HEK293 (cell line): ENCODE measurements at regions not wholly inside any gene's neighbourhood (a gene's known extent, or its start where the extent isn't known, plus 50 kb on each side); places are given as distances from the start of the nearest gene placed in this dataset.

ENCODE experiments used
- SALL2 ChIP-seq: fragments of 450-650 bp; formaldehyde crosslinking; IDR thresholded peaks from 2 replicates; pipeline ENCODE4 v1.5.0; 2017; ENCODE audit warnings: missing biosample characterization, mild to moderate bottlenecking, missing genetic modification characterization, borderline replicate concordance
- ZNF174 ChIP-seq: fragments of 450-650 bp; formaldehyde crosslinking; IDR thresholded peaks from 2 replicates; pipeline ENCODE4 v1.5.0; 2017; ENCODE audit warnings: missing biosample characterization, mild to moderate bottlenecking, missing genetic modification characterization
- ZNF266 ChIP-seq: fragments of 450-650 bp; formaldehyde crosslinking; IDR thresholded peaks from 2 replicates; pipeline ENCODE4 v1.5.1; 2016; ENCODE audit warnings: missing biosample characterization, missing genetic modification characterization, low read depth
- TF ChIP-seq, protein P1 (sequence below): fragments of 450-650 bp; formaldehyde crosslinking; IDR thresholded peaks from 2 replicates; pipeline ENCODE4 v1.5.1; 2016; ENCODE audit warnings: missing biosample characterization, missing genetic modification characterization
- TF ChIP-seq, protein P2 (sequence below): fragments of 450-650 bp; formaldehyde crosslinking; IDR thresholded peaks from 2 replicates; pipeline ENCODE4 v1.5.1; 2016; ENCODE audit warnings: missing biosample characterization, missing genetic modification characterization

DNA sequence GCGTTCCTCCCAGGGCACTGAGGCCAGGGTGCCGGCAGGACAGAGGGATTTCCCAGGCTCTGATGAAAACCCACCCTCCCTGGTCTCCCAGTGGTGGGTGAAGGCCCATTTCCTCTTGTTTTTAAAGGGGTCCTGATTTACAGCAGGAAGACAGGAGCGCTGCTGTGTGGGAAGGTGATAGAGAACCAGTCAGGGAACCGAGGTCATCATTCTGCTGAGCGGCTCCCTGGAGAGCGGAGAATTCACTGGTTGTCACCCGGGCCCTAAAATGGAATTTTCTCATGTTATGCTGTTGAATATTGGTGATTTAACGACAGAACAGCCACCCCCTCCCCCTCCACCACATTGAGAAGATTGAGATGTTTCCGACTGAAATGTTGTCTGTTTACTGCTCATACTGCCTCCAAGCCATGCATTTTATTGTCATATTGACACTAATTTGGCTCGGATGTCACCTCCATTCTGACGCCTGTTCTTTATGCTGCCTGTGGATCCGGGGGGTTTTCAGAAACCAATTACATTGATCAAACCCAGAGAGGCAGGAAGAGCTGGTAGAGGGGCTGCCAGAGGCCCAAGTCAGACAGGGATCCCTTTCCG lies 225.2 kb downstream of the GLI2 start:
- TF ChIP-seq, protein P1, sequence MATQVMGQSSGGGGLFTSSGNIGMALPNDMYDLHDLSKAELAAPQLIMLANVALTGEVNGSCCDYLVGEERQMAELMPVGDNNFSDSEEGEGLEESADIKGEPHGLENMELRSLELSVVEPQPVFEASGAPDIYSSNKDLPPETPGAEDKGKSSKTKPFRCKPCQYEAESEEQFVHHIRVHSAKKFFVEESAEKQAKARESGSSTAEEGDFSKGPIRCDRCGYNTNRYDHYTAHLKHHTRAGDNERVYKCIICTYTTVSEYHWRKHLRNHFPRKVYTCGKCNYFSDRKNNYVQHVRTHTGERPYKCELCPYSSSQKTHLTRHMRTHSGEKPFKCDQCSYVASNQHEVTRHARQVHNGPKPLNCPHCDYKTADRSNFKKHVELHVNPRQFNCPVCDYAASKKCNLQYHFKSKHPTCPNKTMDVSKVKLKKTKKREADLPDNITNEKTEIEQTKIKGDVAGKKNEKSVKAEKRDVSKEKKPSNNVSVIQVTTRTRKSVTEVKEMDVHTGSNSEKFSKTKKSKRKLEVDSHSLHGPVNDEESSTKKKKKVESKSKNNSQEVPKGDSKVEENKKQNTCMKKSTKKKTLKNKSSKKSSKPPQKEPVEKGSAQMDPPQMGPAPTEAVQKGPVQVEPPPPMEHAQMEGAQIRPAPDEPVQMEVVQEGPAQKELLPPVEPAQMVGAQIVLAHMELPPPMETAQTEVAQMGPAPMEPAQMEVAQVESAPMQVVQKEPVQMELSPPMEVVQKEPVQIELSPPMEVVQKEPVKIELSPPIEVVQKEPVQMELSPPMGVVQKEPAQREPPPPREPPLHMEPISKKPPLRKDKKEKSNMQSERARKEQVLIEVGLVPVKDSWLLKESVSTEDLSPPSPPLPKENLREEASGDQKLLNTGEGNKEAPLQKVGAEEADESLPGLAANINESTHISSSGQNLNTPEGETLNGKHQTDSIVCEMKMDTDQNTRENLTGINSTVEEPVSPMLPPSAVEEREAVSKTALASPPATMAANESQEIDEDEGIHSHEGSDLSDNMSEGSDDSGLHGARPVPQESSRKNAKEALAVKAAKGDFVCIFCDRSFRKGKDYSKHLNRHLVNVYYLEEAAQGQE: no peak
- TF ChIP-seq, protein P2, sequence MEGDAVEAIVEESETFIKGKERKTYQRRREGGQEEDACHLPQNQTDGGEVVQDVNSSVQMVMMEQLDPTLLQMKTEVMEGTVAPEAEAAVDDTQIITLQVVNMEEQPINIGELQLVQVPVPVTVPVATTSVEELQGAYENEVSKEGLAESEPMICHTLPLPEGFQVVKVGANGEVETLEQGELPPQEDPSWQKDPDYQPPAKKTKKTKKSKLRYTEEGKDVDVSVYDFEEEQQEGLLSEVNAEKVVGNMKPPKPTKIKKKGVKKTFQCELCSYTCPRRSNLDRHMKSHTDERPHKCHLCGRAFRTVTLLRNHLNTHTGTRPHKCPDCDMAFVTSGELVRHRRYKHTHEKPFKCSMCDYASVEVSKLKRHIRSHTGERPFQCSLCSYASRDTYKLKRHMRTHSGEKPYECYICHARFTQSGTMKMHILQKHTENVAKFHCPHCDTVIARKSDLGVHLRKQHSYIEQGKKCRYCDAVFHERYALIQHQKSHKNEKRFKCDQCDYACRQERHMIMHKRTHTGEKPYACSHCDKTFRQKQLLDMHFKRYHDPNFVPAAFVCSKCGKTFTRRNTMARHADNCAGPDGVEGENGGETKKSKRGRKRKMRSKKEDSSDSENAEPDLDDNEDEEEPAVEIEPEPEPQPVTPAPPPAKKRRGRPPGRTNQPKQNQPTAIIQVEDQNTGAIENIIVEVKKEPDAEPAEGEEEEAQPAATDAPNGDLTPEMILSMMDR (tag by site-specific recombination): no peak
- no peak for TF ChIP-seq ZNF266 (tag by site-specific recombination)
- TF ChIP-seq SALL2 (tag by site-specific recombination): no peak
- TF ChIP-seq ZNF174 (tag by site-specific recombination): no peak
